GM23248 (cell line): ENCODE measurements at regions not wholly inside any gene's neighbourhood (a gene's known extent, or its start where the extent isn't known, plus 50 kb on each side); places are given as distances from the start of the nearest gene placed in this dataset.

Source experiments
- EZH2 ChIP-seq: fragments of 200-600 bp; sonication (generic); IDR thresholded peaks from 2 replicates; pipeline ENCODE4 v1.6.1; 2018; ENCODE audit warnings: antibody characterized with exemption, mild to moderate bottlenecking; ENCODE audit not compliant: insufficient read depth, poor library complexity, severe bottlenecking
- EZH2phosphoT487 ChIP-seq: fragments of 200-600 bp; sonication (generic); IDR thresholded peaks from 2 replicates; pipeline ENCODE4 v1.6.1; 2018; ENCODE audit warnings: antibody characterized with exemption, moderate library complexity, mild to moderate bottlenecking, low read depth; ENCODE audit not compliant: insufficient read depth

DNA sequence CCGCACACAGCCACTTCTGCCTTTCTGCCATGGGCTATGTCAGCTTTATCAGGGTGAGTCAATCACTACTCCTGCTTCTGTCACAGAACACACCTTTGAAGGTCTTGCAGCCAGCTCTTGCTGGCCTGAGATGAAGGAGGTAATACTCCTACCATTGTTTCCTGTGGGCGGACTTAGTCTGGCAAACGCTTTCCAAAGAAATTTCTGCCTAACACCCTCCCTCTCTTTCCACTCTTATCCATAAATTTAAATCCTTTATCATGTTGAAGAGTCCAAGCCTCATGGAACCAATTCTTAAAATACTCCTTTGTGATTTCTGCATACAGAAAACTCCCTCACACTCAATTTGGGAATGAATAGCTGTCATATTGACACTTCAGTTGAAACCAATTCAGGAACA is 633.1 kb upstream of the CHRM3 start:
- TF ChIP-seq EZH2 (no peak), EZH2phosphoT487 (no peak)
